HepG2 (cell line): ENCODE measurements at regions not wholly inside any gene's neighbourhood (a gene's known extent, or its start where the extent isn't known, plus 50 kb on each side); places are given as distances from the start of the nearest gene placed in this dataset.

Experiments used
- ATAC-seq: fragments of 200-7000 bp; cut with Tn5 transposase; 3 replicates; pipeline ENCODE4 v1.9.1; 2020; ENCODE audit warnings: mild to moderate bottlenecking, moderate library complexity
- BruUV-seq: library from RNA; stranded (reverse); fragments of 400-500 nt; replicated peaks from 2 replicates; lab custom pipeline; 2021; lab: Mats Ljungman, UMichigan
- CTCF ChIA-PET: fragments of 300-600 bp; formaldehyde crosslinking; extraction: SDS; loops from one replicate; lab custom pipeline; 2021; ENCODE audit warnings: low total read pairs, inconsistent platforms, low intra/inter-chr PET ratio; lab: Yijun Ruan, JAX
- POLR2A ChIA-PET: fragments of 350-600 bp; sonication (Branson Sonifier 250); formaldehyde crosslinking; loops from one replicate; lab custom pipeline; 2020; ENCODE audit warnings: antibody characterized with exemption, inconsistent platforms; lab: Yijun Ruan, JAX
- DNase-seq: peaks from one replicate; pipeline ENCODE4 v3.0.0-alpha.2; 2015; ENCODE audit warnings: low spot score
- FAIRE-seq: peaks from 3 replicates; lab custom pipeline; 2011; peaks lifted over from hg19 to GRCh38; lab: Jason Lieb, UNC
- H2AFZ ChIP-seq: one replicate; pipeline ENCODE4 v1.6.1; 2011; ENCODE audit warnings: low read length, inconsistent platforms
- H3K27ac ChIP-seq: fragments of 300-600 bp; 3 replicates; pipeline ENCODE4 v1.8.0; 2011; ENCODE audit warnings: mixed run types, mild to moderate bottlenecking, mixed read lengths, low read length, inconsistent platforms; ENCODE audit not compliant: insufficient read depth; ENCODE audit errors: extremely low read length
- H3K27me3 ChIP-seq, 2 experiments: fragments of 200-600 bp in 1 of 2; 2 replicates in 1 of 2; 3 replicates in 1 of 2; pipeline versions ENCODE4 v1.6.0 to v1.8.0; 2011; ENCODE audit warnings: low read length in 2 of 2, mild to moderate bottlenecking in 2 of 2, moderate library complexity in 2 of 2, inconsistent platforms in 1 of 2; ENCODE audit not compliant: insufficient read depth in 2 of 2, control insufficient read depth in 1 of 2
- H3K36me3 ChIP-seq, 2 experiments: fragments of 200-600 bp in 1 of 2; replicated peaks in 1 of 2; 2 replicates in 1 of 2; 3 replicates in 1 of 2; pipeline versions ENCODE4 v1.5.1 to v1.8.0; 2011; ENCODE audit warnings: low read length in 2 of 2, inconsistent platforms in 1 of 2; ENCODE audit not compliant: insufficient read depth in 2 of 2, control insufficient read depth in 1 of 2
- H3K4me1 ChIP-seq: 2 replicates; pipeline ENCODE4 v1.5.1; 2012; ENCODE audit warnings: low read length, inconsistent platforms; ENCODE audit not compliant: insufficient read depth
- H3K4me2 ChIP-seq: 2 replicates; pipeline ENCODE4 v1.6.0; 2011; ENCODE audit warnings: low read depth, low read length, inconsistent platforms
- H3K4me3 ChIP-seq, 3 experiments: fragments of 200-600 bp in 1 of 3; sonication (generic), shearing (Covaris generic) in 1 of 3; replicated peaks in 1 of 3; 2 replicates each; pipeline ENCODE4 v1.5.1; 2011 to 2016; ENCODE audit warnings: low read length in 3 of 3, inconsistent platforms in 2 of 3, low read depth in 2 of 3, mild to moderate bottlenecking in 2 of 3, control low read depth in 1 of 3, mixed read lengths in 1 of 3; ENCODE audit not compliant: insufficient read depth in 1 of 3
- H3K79me2 ChIP-seq: one replicate; pipeline ENCODE4 v1.6.1; 2011; ENCODE audit warnings: low read length, inconsistent platforms; ENCODE audit not compliant: insufficient read depth
- H3K9ac ChIP-seq: 2 replicates; pipeline ENCODE4 v1.6.0; 2011; ENCODE audit warnings: mild to moderate bottlenecking, low read depth, low read length, inconsistent platforms; ENCODE audit not compliant: insufficient read depth
- H3K9me3 ChIP-seq: 2 replicates; pipeline ENCODE4 v1.5.1; 2012; ENCODE audit warnings: mild to moderate bottlenecking, low read length
- H4K20me1 ChIP-seq: 2 replicates; pipeline ENCODE4 v1.6.0; 2011; ENCODE audit warnings: inconsistent platforms, mild to moderate bottlenecking, low read length, moderate library complexity; ENCODE audit not compliant: insufficient read depth
- HDAC6 ChIP-seq: fragments of 200-600 bp; sonication (generic); IDR thresholded peaks from 2 replicates; pipeline ENCODE4 v1.7.0; 2017; ENCODE audit warnings: mild to moderate bottlenecking, antibody characterized with exemption, low read length, low read depth
- JUN ChIP-seq: sonication (generic); formaldehyde crosslinking; IDR thresholded peaks from 2 replicates; pipeline ENCODE4 v1.4.0; 2020; ENCODE audit warnings: mild to moderate bottlenecking, missing genetic modification reagents
- MEF2D ChIP-seq: sonication (generic); formaldehyde crosslinking; IDR thresholded peaks from 2 replicates; pipeline ENCODE4 v1.5.1; 2020; ENCODE audit warnings: mild to moderate bottlenecking, missing genetic modification reagents
- NONO ChIP-seq, 2 experiments: fragments of 450-650 bp in 1 of 2; sonication (generic) in 1 of 2; formaldehyde crosslinking in 1 of 2; IDR thresholded peaks in 1 of 2; conservative IDR thresholded peaks in 1 of 2; 2 replicates each; pipeline versions ENCODE4 v1.6.1 to v1.8.0; 2017 to 2022; ENCODE audit warnings: mild to moderate bottlenecking in 1 of 2, missing genetic modification reagents in 1 of 2, moderate library complexity in 1 of 2
- REPIN1 ChIP-seq: sonication (generic); formaldehyde crosslinking; IDR thresholded peaks from 2 replicates; pipeline ENCODE4 v1.8.0; 2022; ENCODE audit warnings: missing genetic modification reagents, low read depth, mild to moderate bottlenecking, borderline replicate concordance
- TERF1 ChIP-seq: sonication (generic); formaldehyde crosslinking; IDR thresholded peaks from 2 replicates; pipeline ENCODE4 v1.8.0; 2022; ENCODE audit warnings: mild to moderate bottlenecking, missing genetic modification reagents, moderate library complexity
- ZFP36L1 ChIP-seq: sonication (generic); formaldehyde crosslinking; IDR thresholded peaks from 2 replicates; pipeline ENCODE4 v1.8.0; 2022; ENCODE audit warnings: mild to moderate bottlenecking, missing genetic modification reagents, moderate library complexity
- ZFP37 ChIP-seq: sonication (generic); formaldehyde crosslinking; IDR thresholded peaks from 2 replicates; pipeline ENCODE4 v1.4.0; 2020; ENCODE audit warnings: missing genetic modification reagents, borderline replicate concordance
- ZNF281 ChIP-seq: sonication (generic); formaldehyde crosslinking; IDR thresholded peaks from 2 replicates; pipeline ENCODE4 v1.4.0; 2020; ENCODE audit warnings: missing genetic modification reagents, borderline replicate concordance
- ZNF296 ChIP-seq: sonication (generic); formaldehyde crosslinking; conservative IDR thresholded peaks from 2 replicates; pipeline ENCODE4 v1.5.0; 2020; ENCODE audit warnings: mild to moderate bottlenecking, missing genetic modification reagents
- ZNF619 ChIP-seq: sonication (generic); formaldehyde crosslinking; IDR thresholded peaks from 2 replicates; pipeline ENCODE4 v1.4.0; 2020; ENCODE audit warnings: mild to moderate bottlenecking, missing genetic modification reagents
- ZNF770 ChIP-seq: sonication (generic); formaldehyde crosslinking; IDR thresholded peaks from 2 replicates; pipeline ENCODE4 v1.5.0; 2020; ENCODE audit warnings: mild to moderate bottlenecking, missing genetic modification reagents
- WGBS: methylation state at CpG from one replicate; pipeline ENCODE4 v1.1.6; 2017; ENCODE audit warnings: low lambda C conversion rate; 5-methylcytosine and 5-hydroxymethylcytosine counted together
- in situ Hi-C: cut with HindIII; loops from 2 replicates; pipeline ENCODE4 v1.10.0; 2017; ENCODE audit warnings: low pct_unique_long_range_greater_than_20kb; ENCODE audit not compliant: extremely low pct_ligation_motif_present
- intact Hi-C: fragments of 100-400 bp; cut with micrococcal nuclease; formaldehyde crosslinking; loops from one replicate; pipeline ENCODE4 v1.10.0; 2022; ENCODE audit not compliant: unreplicated experiment

GRCh38 chr5:63473335-63473967, 488.8 kb downstream of the HTR1A start:
- no peak overlapping the region for H2AFZ ChIP-seq
- ChIA-PET CTCF (no interaction called here), POLR2A (no interaction called here)
- no peaks in the 10 kb centered on the region for H3K36me3 ChIP-seq
- H3K27ac ChIP-seq = no peak overlapping the region
- H3K9me3 ChIP-seq = peaks cover 42% of the 10 kb centered on the region
- no peaks in the 10 kb centered on the region for H3K4me1 ChIP-seq
- H3K4me3 ChIP-seq = no peak overlapping the region
- ATAC-seq (no peak), DNase-seq (no peak), FAIRE-seq (no peak)
- TF ChIP-seq ZNF281 = no peak
- in situ Hi-C loops (no loop called here), intact Hi-C loops (no loop called here)
- no TSS peak for BruUV-seq
- no peak overlapping the region for H3K9ac ChIP-seq
- H3K79me2 ChIP-seq = no peaks in the 10 kb centered on the region
- WGBS = 0% methylated on average over 1 of the region's 1 CpG
- H3K27me3 ChIP-seq = no peaks in the 10 kb centered on the region
- no peak overlapping the region for H3K4me2 ChIP-seq
- no peaks in the 10 kb centered on the region for H4K20me1 ChIP-seq

- in situ Hi-C loops = no loop called here
- 76% methylated on average over 1 of the region's 1 CpG for WGBS
- TF ChIP-seq ZFP37 (no peak), ZNF296 (CRISPR knock-in tag) (no peak), ZNF770 (CRISPR knock-in tag) (no peak), ZNF619 (CRISPR knock-in tag) (no peak), REPIN1 (CRISPR knock-in tag) (no peak), NONO (IDR thresholded peaks at IDR 0.05) (no peak), NONO (CRISPR knock-in tag; conservative IDR thresholded peaks at IDR 0.05) (no peak), JUN (no peak), TERF1 (no peak), HDAC6 (no peak), ZFP36L1 (CRISPR knock-in tag) (no peak), MEF2D (CRISPR knock-in tag) (no peak)
Observed at GRCh38 chr5:63456279-63456678, 506.0 kb downstream of the HTR1A start.

More at GRCh38 chr5:63456279-63456678, 506.0 kb downstream of the HTR1A start:
- POLR2A ChIA-PET = no interaction called here
- Histone ChIP-seq H3K9me3 (peaks cover 52% of the 10 kb centered on the region), H3K9ac (no peak overlapping the region), H3K4me2 (no peak overlapping the region), H2AFZ (no peak overlapping the region), H3K27me3 (no peaks in the 10 kb centered on the region), H3K4me3 (no peak overlapping the region), H3K79me2 (no peaks in the 10 kb centered on the region), H3K27ac (no peak overlapping the region), H4K20me1 (no peaks in the 10 kb centered on the region), H3K4me1 (no peaks in the 10 kb centered on the region), H3K36me3 (no peaks in the 10 kb centered on the region)
- FAIRE-seq (no peak), DNase-seq (no peak), ATAC-seq (no peak)
- no TSS peak for BruUV-seq
- intact Hi-C loops = no loop called here
- CTCF ChIA-PET = no interaction called here
